ENCODE measurements at regions not wholly inside any gene's neighbourhood (a gene's known extent, or its start where the extent isn't known, plus 50 kb on each side); places are given as distances from the start of the nearest gene placed in this dataset.
"Not testable (repeated sequence)": the region's sequence is repeated elsewhere in the genome, so short reads cannot be mapped to it uniquely, and the experiment has no call there.

DNA sequence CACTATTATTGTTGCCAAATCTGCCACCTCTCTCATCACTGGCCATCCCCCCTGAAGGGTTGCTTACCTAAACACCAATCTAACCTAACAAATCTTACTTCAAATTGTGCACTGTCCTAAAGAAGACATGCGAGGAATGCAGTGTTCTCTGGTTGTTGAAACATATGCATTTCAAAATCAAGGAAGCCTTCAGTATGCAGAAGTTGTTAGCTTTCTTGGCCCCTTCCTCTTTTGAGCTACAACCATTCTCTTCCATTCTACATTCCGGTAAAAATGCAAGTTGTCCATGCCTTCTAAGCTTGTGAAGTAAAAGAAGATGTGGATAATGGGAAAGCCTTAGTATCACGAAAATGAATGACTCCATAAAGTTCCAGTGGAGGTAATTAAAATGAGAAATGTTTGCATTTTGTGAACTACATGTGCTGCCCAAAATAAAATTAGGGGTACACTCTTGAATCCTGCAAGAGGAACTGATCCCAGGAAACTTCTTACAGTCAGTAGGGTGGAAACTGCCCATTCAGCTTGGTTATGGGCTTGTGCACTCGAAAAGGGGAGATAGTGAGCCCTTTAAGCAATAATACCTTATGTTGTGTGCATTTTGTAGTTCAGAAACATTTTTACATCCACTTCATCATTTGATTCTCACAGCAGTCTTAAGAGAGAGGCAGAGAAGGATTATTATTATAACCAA, 77.6 kb upstream of the ADRB2 start:
- H3K4me1 Mint-ChIP-seq (ENCODE audit: low read depth): no peaks in the 10 kb centered on the region
- peaks cover 10% of the 10 kb centered on the region for H3K27me3 Mint-ChIP-seq (ENCODE audit: low read depth)
- H3K9me3 Mint-ChIP-seq: peaks cover 5% of the 10 kb centered on the region
- H3K4me3 Mint-ChIP-seq (ENCODE audit: low read depth): no peak overlapping the region
- no peak for DNase-seq (ENCODE audit: low spot score)
- intact Hi-C loops (cut with micrococcal nuclease): no loop called here
- no peak overlapping the region for H3K27ac Mint-ChIP-seq
- H3K36me3 Mint-ChIP-seq (ENCODE audit: low read depth): no peaks in the 10 kb centered on the region

DNA sequence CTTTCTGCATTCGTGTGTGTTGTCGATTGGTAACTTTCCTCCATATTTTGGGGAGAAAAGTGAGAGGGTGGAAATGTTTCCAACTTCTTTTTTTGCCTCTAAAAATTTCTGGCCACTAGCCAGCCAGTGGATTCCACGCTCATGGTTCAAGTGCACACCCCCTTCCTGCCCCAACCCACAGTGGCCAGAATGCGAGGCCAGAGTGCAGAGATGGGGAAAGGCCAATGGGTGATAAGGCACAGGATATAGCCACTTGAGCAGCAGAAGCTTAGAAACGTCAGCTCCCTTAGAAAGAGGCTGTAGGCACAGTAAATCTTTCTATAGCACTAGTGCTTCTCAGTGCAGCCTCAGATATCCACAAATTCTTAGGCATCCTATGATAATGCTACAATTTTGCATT, 75.8 kb upstream of the ADRB2 start:
- Mint-ChIP-seq H3K27ac (no peak overlapping the region), H3K36me3 (ENCODE audit: low read depth) (no peaks in the 10 kb centered on the region), H3K27me3 (ENCODE audit: low read depth) (peaks cover 14% of the 10 kb centered on the region), H3K4me1 (ENCODE audit: low read depth) (no peaks in the 10 kb centered on the region), H3K4me3 (ENCODE audit: low read depth) (no peak overlapping the region), H3K9me3 (peaks cover 5% of the 10 kb centered on the region)
- no peak for DNase-seq (ENCODE audit: low spot score)
- intact Hi-C loops (cut with micrococcal nuclease): no loop called here

DNA sequence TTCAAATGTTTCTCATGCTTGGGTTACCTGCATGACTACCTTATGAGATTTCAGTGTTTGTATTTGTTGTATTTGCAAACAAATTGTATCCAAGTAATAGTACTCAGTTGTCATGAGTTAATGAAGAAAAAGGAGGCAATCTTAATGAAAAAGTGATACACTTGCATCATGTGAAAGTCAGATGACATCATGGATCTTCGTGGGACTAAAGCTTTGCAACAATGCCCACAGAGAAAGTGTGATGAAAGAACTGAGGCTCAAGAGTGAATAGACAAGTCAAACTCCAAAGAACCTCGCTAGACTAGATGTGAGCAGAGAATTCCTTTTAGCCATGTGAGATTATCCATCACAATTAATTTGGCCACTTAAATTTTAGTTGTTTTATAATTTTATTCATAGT, 75.4 kb upstream of the ADRB2 start:
- intact Hi-C loops (cut with micrococcal nuclease): no loop called here
- Mint-ChIP-seq H3K27ac (no peak overlapping the region), H3K4me1 (ENCODE audit: low read depth) (no peaks in the 10 kb centered on the region), H3K9me3 (peaks cover 5% of the 10 kb centered on the region), H3K36me3 (ENCODE audit: low read depth) (no peaks in the 10 kb centered on the region), H3K4me3 (ENCODE audit: low read depth) (no peak overlapping the region), H3K27me3 (ENCODE audit: low read depth) (peaks cover 15% of the 10 kb centered on the region)
- no peak for DNase-seq (ENCODE audit: low spot score)

DNA sequence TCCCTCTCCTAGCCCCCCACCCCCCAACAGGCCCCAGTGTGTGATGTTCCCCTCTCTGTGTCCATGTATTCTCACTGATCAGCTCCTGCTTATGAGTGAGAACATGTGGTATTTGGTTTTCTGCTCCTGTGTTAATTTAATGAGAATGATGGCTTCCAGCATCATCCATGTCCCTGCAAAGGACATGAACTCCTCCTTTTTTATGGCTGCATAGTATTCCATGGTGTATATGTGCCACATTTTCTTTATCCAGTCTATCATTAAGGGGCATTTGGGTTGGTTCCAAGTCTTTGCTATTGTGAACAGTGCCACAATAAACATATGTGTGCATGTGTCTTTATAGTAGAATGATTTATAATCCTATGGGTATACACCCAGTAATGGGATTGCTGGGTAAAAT, 74.0 kb upstream of the ADRB2 start:
- H3K36me3 Mint-ChIP-seq (ENCODE audit: low read depth); DNase-seq (ENCODE audit: low spot score); H3K9me3 Mint-ChIP-seq; H3K4me1 Mint-ChIP-seq (ENCODE audit: low read depth); H3K27ac Mint-ChIP-seq; H3K4me3 Mint-ChIP-seq (ENCODE audit: low read depth); intact Hi-C loops (cut with micrococcal nuclease): not testable (repeated sequence)
- H3K27me3 Mint-ChIP-seq (ENCODE audit: low read depth): peaks cover 20% of the 10 kb centered on the region

DNA sequence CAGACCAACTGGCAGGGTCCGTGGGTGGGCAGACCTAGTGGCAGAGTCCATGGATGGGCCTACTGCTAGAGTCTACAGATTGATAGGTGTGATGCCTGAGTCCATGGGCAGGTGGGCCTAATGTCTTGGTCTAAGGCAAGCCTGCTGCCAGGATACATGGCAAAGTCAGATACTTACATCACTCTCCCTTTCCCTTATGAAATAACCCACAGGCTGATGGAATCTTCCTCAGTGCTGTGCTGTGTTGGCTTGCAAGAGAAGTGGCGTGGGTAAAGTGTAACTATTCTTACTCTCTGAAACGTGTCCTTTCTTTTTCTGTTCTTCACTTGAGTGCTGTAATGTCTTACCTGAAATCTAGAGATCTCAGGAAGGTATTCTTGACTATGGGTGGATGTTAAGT, 67.3 kb upstream of the ADRB2 start:
- no peak for DNase-seq (ENCODE audit: low spot score)
- H3K4me1 Mint-ChIP-seq (ENCODE audit: low read depth): no peaks in the 10 kb centered on the region
- intact Hi-C loops (cut with micrococcal nuclease): no loop called here
- H3K27ac Mint-ChIP-seq: no peak overlapping the region
- H3K36me3 Mint-ChIP-seq (ENCODE audit: low read depth): no peaks in the 10 kb centered on the region
- H3K27me3 Mint-ChIP-seq (ENCODE audit: low read depth): peaks cover 31% of the 10 kb centered on the region
- H3K9me3 Mint-ChIP-seq: no peaks in the 10 kb centered on the region
- no peak overlapping the region for H3K4me3 Mint-ChIP-seq (ENCODE audit: low read depth)

DNA sequence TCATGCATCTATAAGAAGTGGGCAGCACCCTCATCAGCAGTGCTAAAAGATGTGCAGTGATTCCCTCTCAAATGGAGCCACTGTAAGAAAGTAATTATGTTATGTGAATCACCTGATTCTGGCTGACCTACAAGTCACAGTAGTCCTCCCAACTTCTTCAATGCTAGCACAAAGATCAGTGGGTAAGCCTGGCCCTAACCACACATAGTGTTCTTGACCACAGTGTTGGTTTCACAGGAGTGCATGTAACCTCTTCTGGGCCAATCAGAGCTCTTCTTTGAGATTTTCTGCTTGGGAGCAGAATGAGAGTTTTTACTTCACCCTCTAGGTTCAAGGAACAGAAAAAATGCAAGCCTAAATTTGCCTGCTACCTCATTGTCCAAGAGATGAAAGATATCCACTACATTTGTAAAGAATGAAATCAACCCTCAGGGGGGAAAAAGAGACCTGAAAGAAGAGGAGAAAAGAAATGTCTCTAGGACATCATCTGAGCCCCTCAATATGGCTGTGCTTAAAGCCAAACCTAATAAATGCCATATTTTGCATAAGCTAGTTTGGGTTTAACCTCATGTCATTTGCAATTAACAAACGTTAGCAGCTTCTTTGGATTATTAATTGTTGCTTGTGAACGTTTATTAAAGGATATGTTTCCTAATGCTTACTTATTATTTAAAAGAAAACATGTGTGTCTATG, 65.3 kb upstream of the ADRB2 start:
- DNase-seq (ENCODE audit: low spot score): no peak
- no peaks in the 10 kb centered on the region for H3K9me3 Mint-ChIP-seq

DNA sequence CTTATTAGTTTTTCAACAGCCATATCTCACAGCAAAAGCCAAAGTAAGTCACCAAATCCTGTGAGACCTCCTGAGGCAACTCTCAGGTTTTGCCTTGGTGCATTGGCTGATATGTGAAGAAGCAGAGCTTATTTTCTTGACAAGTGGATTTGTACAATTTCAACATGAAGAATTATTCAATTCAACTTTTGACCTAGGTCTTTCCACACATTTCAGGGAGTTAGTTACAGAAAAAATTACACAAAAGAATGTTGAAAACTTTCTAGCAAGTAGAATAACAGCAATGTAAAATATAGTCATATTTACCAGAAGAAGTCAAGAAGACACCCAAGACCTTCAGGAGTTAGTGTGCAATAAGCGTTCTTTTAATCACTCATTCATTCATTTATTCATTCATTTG, 62.4 kb upstream of the ADRB2 start:
- Mint-ChIP-seq H3K27me3 (ENCODE audit: low read depth) (peaks cover 37% of the 10 kb centered on the region), H3K4me3 (ENCODE audit: low read depth) (no peak overlapping the region), H3K36me3 (ENCODE audit: low read depth) (no peaks in the 10 kb centered on the region), H3K4me1 (ENCODE audit: low read depth) (no peaks in the 10 kb centered on the region), H3K27ac (no peak overlapping the region), H3K9me3 (no peaks in the 10 kb centered on the region)
- intact Hi-C loops (cut with micrococcal nuclease): no loop called here
- DNase-seq (ENCODE audit: low spot score): no peak

More for the DNA sequence above, 65.3 kb upstream of the ADRB2 start:
- no peak overlapping the region for H3K27ac Mint-ChIP-seq
- no peak overlapping the region for H3K4me3 Mint-ChIP-seq (ENCODE audit: low read depth)
- peaks cover 36% of the 10 kb centered on the region for H3K27me3 Mint-ChIP-seq (ENCODE audit: low read depth)
- no peaks in the 10 kb centered on the region for H3K36me3 Mint-ChIP-seq (ENCODE audit: low read depth)
- no peaks in the 10 kb centered on the region for H3K4me1 Mint-ChIP-seq (ENCODE audit: low read depth)
- intact Hi-C loops (cut with micrococcal nuclease): no loop called here

DNA sequence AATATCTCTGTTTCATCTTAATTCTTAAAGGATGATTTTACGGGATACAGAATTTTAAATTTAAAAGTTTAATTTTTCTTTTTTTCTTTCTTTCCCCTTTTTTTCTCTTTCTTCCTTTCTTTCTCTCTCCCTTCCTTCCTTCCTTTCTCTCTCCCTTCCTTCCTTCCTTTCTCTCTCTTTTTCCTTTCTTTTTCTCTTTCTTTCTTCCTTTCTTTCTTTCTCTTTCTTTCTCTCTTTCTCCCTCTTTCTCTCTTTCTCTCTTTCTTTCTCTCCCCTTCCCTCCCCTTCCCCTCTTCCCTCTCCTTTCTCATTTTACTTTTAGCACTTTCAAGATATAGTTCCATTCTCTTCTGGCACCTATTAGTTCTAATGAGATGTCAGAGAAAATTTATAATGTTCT, 61.4 kb upstream of the ADRB2 start:
- Mint-ChIP-seq H3K4me3 (ENCODE audit: low read depth) (no peak overlapping the region), H3K36me3 (ENCODE audit: low read depth) (no peaks in the 10 kb centered on the region), H3K27me3 (ENCODE audit: low read depth) (peaks cover 40% of the 10 kb centered on the region), H3K9me3 (no peaks in the 10 kb centered on the region), H3K27ac (no peak overlapping the region), H3K4me1 (ENCODE audit: low read depth) (no peaks in the 10 kb centered on the region)
- no peak for DNase-seq (ENCODE audit: low spot score)
- intact Hi-C loops (cut with micrococcal nuclease): no loop called here

DNA sequence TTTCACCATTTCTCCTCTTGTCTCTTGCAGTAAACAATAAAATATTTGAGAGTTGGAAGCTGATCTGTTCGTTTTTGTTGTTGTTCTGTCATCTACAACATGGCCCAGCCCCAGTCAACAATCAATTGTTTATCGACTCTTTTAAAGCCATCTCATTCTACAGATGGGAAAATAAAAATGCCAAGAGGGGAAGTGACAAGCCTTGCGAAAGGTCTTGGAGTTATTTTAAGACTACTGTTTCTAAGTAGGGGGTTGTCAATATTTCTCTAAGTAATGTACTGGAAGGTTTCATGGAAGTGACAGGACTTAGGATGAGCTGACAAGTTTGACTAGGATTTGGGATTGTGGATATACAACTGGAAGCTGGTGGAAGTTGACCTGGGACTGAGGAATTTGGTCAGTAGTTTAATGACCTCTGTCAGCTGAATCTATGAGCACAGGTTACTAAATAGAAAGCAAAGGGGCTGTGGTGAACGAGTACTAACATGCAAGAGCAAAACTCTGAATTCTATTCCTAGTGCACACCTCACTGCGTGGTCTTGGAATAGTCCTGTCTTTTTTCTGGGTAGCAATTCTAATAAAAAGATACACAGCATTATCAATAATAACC, 57.5 kb upstream of the ADRB2 start:
- H3K27me3 Mint-ChIP-seq (ENCODE audit: low read depth): peaks cover 48% of the 10 kb centered on the region
- intact Hi-C loops (cut with micrococcal nuclease): no loop called here
- H3K9me3 Mint-ChIP-seq: no peaks in the 10 kb centered on the region
- no peaks in the 10 kb centered on the region for H3K4me1 Mint-ChIP-seq (ENCODE audit: low read depth)
- no peak overlapping the region for H3K4me3 Mint-ChIP-seq (ENCODE audit: low read depth)
- no peak overlapping the region for H3K27ac Mint-ChIP-seq
- DNase-seq (ENCODE audit: low spot score): no peak
- H3K36me3 Mint-ChIP-seq (ENCODE audit: low read depth): no peaks in the 10 kb centered on the region

DNA sequence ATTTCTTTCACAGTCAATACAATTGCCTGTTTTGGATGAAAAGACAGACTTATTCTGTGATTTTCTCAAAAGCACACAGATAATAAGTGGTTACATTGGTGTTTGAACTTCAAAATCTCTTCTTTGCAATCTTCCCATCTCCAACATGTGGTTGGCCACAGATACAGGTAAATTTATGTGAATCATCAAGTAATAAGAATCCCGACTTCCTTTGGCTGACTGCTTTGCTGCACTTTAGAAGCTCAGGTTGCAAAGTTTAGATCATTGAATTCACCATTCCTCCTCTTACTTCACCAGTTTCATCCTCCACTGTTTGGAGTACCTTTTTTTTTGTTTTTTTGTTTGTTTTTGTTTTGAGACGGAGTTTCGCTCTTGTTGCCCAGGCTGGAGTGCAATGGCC, 56.5 kb upstream of the ADRB2 start:
- Mint-ChIP-seq H3K4me1 (ENCODE audit: low read depth) (no peaks in the 10 kb centered on the region), H3K9me3 (no peaks in the 10 kb centered on the region), H3K4me3 (ENCODE audit: low read depth) (no peak overlapping the region), H3K36me3 (ENCODE audit: low read depth) (no peaks in the 10 kb centered on the region), H3K27me3 (ENCODE audit: low read depth) (peaks cover 43% of the 10 kb centered on the region), H3K27ac (no peak overlapping the region)
- intact Hi-C loops (cut with micrococcal nuclease): no loop called here
- DNase-seq (ENCODE audit: low spot score): no peak

DNA sequence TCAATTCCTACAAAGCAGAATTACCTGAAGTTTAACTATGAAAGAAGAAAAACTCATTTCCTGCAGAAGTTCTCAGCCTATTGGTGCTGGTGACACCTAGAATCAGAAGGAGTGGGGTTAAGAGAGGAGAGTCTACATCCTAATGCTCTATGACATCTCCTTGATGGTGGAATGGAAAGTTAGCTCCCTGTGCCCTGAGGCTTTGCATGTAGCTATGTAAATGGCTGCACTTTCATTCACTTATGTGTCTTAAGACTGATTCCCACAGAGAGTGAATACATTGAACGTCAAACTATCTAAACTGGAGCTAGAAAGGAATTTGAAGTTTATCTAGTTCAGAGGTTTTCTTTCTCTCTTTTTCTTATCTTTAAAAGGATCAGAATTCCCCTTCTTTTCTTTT, 52.1 kb upstream of the ADRB2 start:
- H3K4me1 Mint-ChIP-seq (ENCODE audit: low read depth): peaks cover 2% of the 10 kb centered on the region
- intact Hi-C loops (cut with micrococcal nuclease): no loop called here
- no peak for DNase-seq (ENCODE audit: low spot score)
- H3K27ac Mint-ChIP-seq: no peak overlapping the region
- H3K27me3 Mint-ChIP-seq (ENCODE audit: low read depth): peaks cover 35% of the 10 kb centered on the region
- no peaks in the 10 kb centered on the region for H3K9me3 Mint-ChIP-seq
- no peaks in the 10 kb centered on the region for H3K36me3 Mint-ChIP-seq (ENCODE audit: low read depth)
- no peak overlapping the region for H3K4me3 Mint-ChIP-seq (ENCODE audit: low read depth)

DNA sequence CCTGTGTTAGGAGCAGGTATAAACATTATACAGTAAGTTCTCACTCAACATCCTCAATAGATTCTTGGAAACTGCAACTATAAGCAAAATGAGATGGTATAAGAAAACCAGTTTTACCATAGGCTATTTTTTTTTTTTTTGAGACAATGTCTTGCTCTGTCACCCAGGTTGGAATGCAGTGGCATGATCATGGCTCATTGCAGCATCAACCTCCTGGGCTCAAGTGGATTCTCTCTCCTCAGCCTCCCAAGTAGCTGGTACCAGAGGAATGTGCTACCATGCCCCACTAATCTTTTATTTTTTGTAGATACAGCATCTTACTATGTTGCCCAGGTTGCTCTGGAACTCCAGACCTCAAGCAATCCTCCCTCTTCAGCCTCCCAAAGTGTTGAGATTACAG, 50.1 kb upstream of the ADRB2 start:
- Mint-ChIP-seq H3K4me1 (ENCODE audit: low read depth) (peaks cover 2% of the 10 kb centered on the region), H3K9me3 (no peaks in the 10 kb centered on the region), H3K4me3 (ENCODE audit: low read depth) (no peak overlapping the region), H3K27me3 (ENCODE audit: low read depth) (peaks cover 30% of the 10 kb centered on the region), H3K27ac (no peak overlapping the region), H3K36me3 (ENCODE audit: low read depth) (no peaks in the 10 kb centered on the region)
- intact Hi-C loops (cut with micrococcal nuclease): loop anchor here (5.0 kb wide), 1 partner anchor 41 kb away; no protein-coding TSS in a partner anchor
- no peak for DNase-seq (ENCODE audit: low spot score)
